ENCODE measurements at regions not wholly inside any gene's neighbourhood (a gene's known extent, or its start where the extent isn't known, plus 50 kb on each side); places are given as distances from the start of the nearest gene placed in this dataset.
"Not testable (repeated sequence)": the region's sequence is repeated elsewhere in the genome, so short reads cannot be mapped to it uniquely, and the experiment has no call there.

DNA sequence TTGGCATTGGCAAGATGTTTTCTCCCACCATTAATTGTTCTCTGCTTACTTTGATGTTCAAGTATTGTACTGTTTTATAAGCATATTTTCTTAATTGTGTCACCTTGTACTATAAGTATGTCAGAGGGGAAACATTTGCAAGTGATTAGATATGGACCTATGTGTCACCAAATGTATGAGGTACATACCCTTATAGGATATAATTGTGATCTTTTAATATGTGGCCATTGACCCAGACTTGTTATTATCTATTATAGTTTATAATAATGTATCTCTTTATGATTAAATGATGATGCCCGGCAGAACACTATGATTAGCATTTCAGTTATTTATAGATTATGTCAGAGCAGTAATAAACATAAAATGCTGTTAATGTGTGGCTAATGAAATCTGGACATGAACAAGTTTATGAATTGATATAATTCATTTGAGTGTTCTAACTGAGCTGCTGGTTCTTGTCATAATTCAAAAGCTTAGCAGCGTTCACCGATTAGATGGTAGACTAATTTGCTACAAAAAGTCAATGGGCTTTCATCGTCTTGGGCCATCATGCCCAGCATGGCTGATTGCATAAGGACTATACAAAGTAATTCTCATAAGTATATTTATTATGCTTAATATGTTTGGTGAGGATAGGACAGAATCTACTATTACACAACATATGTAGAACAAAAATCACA is 480.9 kb upstream of the FANCL start:
- DNase-seq: no peak

DNA sequence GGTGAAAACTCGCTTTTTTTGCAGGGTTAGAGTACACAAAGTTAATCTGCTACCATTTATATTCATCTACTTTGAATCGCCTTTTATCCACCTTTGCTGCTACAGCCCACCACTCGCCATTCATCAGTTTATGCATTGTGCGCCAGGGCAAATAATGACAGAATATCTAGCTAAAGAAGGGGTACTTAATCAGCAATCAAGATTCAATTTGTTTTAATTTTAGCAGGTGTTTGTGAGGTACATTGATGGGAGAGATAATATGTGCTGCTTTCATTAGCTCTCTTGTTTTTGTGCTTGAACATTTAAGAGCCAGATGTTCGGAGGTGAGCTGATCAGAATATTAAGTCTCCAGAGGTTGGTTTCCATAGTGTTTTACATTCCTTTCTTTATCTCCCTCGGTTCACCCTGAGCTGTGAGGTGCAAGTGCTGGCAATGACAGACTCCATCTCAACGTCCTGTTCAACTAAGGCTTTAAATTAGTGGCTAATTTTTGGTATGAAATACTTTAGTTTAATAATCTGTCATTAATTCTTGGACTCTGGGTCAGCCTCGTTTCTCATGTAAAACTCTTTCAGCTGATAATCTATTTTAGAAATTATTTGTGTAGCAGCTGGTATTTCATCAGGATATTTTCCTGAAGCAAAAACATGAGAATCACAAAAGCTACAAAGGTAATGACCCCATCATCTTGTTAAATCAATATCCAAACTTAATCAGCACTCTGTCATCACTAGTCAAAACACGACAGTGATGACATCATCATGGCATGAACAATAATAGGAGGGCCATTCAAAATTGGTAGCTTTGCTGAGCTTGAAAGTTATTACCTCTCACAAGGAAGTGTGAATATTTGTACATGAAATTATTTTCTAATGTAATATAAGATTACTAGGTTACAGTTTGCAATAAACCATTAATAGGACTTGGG is 479.9 kb upstream of the FANCL start:
- no peak for DNase-seq

- no peak for DNase-seq
Observed at GRCh38 chr2:58720033-58720769, 479.1 kb upstream of the FANCL start.

GRCh38 chr2:58715344-58715743 is 474.2 kb upstream of the FANCL start:
- no peak for DNase-seq

DNA sequence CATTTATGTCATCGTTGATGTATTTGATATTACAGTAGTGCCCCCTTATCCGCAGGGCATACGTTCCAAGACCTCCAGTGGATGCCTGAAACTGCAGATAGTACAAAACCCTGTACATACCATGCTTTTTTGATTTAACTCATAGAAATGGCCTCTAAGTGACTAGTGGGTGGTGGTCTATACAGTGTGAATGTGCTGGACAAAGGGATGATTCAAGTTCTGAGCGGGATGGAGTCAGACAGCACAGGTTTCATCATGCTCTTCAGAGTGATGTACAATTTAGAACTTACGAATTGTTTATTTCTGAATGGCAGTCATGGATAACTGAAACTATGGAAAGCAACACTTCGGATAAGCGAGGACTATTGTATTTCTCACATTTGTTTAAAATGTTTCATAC is 473.1 kb upstream of the FANCL start:
- DNase-seq: no peak

DNA sequence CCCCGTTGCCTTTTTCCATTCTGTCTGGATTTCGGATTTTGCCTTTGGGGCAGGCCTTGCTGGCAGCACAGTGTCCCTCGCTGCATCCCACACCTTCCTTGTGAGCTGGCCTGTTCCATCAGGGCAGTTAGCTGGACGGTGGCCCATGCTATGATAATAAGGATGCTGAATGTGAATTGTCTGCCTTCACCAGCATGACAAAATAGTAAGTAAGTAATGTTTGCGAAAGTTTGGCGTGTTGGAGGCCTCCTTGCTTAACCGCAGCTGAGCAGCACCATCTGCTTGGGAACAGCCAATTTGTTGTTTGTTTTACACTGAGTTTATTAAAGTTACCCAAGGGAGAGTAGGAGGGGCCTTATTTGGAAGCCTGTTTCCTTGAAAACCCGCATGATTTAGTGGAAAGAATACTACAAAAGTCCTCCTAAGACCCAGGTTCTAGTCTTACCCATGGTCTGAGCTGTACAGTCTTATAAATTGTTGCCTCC is 469.7 kb upstream of the FANCL start:
- DNase-seq: no peak

DNA sequence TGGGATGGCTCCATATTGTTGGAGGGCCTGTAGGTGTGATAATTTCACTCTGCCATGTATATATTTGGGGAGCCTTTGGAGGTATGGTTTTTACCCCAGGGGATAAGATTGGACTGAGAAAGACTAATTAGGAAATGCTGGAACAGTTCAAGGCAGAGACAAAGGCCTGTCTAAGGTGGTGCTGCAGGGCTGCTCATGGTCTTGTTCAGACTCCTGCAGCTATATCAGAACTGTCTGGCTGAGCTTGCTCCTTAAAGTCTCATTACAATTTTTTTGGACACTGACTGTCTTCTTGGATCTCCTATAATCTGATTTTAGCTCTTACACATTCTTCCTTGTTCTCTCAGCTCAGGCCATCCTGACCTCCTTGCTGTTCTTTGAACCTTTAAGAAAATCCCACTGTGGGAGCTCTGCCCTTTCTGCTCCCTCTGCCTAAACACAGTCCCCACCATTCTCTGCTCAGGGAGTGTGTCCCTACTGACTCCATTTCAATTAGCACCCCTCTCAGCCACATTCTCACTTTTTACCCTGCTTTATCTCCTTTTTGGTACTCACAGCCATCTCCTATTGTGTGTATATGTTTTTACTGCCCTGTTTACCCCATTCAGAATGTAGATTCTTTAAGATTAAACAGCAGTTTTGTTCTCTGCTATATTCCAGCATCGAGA is 468.7 kb upstream of the FANCL start:
- DNase-seq: no peak

- DNase-seq: no peak
Observed at GRCh38 chr2:58709274-58709673, 468.1 kb upstream of the FANCL start.

DNA sequence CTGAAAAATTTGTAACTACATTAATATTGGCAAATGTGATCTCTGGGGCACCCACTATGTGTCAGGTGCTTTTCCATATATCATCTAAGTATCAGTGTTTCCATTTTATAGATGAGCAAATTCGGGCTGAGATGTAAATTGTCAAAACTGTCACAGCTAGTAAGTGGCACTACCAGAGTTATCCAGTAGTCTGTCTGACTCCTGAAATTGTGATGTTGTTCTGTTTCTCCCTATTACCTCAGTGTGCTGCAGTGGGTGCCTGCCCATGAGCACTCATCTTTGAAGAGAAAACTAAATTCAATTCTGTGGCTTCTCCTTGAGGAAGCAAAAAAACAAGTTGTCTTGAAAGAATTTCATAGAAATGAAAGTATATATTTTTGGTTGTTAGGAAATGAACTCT is 467.4 kb upstream of the FANCL start:
- no peak for DNase-seq

- DNase-seq: no peak
Observed at GRCh38 chr2:58702302-58702885, 461.3 kb upstream of the FANCL start.

DNA sequence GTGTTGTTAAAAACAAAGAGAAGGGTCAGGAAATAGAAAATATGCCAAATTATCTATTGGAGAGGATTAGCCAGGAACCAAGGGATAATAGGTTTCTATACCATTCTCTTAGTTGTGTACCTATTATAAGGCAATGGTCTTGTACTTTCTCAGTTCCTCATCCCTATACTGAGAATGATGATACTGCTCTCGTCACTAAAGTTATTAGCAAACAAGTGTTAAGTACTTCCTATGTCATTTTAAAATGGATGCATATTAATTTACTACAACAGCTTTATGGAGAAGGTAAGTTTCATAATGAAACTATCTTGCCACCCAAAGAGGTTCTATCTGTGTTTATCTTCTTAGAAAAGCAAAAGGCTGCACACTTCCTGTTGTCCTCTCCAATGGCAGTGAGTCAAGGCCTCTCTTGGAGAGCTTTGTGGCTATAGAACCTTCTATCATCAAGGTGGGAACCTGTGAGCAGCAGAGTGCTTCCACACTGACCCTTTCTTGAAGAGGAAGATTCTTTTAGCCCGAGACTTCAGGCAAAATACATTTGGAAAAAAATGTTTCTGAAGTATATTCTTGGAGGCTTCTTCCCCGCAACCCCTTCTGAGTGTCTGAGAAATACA is 460.7 kb upstream of the FANCL start:
- no peak for DNase-seq

- no peak for DNase-seq
Observed at GRCh38 chr2:58700591-58700990, 459.5 kb upstream of the FANCL start.

- no peak for DNase-seq
Observed at GRCh38 chr2:58699411-58699810, 458.3 kb upstream of the FANCL start.

- no peak for DNase-seq
Observed at GRCh38 chr2:58698620-58699019, 457.5 kb upstream of the FANCL start.

DNA sequence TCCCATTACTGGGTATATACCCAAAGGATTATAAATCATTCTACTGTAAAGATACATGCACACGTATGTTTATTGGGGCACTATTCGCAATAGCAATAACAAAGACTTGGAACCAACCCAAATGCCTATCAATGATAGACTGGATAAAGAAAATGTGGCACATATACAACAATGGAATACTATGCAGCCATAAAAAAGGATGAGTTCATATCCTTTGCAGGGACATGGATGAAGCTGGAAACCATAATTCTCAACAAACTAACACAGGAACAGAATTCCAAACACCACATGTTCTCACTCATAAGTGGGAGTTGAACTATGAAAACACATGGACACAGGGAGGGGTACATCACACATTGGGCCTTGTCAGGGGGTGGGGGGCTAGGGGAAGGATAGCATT is 453.0 kb upstream of the FANCL start:
- DNase-seq: not testable (repeated sequence)

DNA sequence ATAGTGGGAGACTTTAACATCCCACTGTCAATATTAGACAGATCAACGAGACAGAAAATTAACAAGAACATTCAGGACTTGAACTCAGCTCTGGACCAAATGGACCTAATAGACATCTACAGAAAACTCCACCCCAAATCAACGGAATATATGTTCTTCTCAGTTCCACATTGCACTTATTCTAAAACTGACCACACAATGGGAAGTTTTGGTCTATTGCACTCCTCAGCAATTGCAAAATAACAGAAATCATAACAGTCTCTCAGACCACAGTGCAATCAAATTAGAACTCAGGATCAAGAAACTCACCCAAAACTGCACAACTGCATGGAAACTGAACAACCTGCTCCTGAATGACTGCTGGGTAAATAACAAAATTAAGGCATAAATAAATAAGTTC is 449.9 kb upstream of the FANCL start:
- not testable (repeated sequence) for DNase-seq

GRCh38 chr2:58688813-58689212 is 447.7 kb upstream of the FANCL start:
- no peak for DNase-seq

DNA sequence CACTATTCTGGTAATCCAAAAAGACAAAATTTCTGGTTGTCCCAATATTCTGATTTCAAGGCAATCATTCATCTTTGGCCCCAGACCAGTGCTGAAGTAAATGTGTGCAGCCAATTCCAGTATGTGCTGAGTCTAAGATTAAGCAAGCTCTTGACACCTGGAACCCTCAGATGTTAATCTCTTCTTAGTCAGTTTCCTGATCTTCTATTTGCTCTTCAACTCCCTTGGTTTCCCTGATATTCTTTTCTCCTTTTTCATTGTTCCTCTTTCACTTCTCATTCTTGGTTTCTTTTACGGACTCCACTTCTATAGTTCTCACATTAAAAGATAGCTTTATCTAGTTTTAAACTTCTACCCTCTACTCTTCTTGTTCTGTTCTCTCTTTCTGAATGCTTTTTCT is 445.7 kb upstream of the FANCL start:
- DNase-seq: no peak

- DNase-seq: no peak
Observed at GRCh38 chr2:58680755-58681310, 439.7 kb upstream of the FANCL start.

- no peak for DNase-seq
Observed at GRCh38 chr2:58677748-58678147, 436.6 kb upstream of the FANCL start.

- no peak for DNase-seq
Observed at GRCh38 chr2:58671675-58672074, 430.6 kb upstream of the FANCL start.

DNA sequence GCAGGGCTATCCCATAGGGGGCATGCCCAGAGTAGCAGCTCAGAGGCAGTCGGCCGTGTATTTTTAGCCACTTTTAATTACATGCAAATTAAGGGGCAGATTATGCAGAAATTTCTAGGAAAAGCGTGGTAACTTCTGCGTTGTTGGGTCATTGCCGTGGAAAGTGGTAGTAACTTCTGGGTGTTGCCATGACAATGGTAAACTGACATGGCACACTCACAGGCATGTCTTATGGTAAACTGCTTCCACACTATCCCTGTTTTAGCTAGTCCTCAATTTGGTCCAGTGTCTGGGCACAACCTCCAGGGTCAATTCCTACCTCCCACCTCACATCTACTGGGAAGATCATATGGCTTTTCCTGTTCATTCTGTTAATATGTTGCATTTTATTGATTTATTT is 428.9 kb upstream of the FANCL start:
- DNase-seq: no peak
